GM20000 (cell line): ENCODE measurements at regions not wholly inside any gene's neighbourhood (a gene's known extent, or its start where the extent isn't known, plus 50 kb on each side); places are given as distances from the start of the nearest gene placed in this dataset.

ENCODE experiments used
- DNase-seq: peaks from one replicate; pipeline ENCODE4 v3.0.0; 2012; ENCODE audit warnings: low spot score
- TF ChIP-seq, protein P1 (sequence below): IDR thresholded peaks from 2 replicates; pipeline ENCODE4 v1.5.1; 2012; ENCODE audit warnings: mild to moderate bottlenecking, control low read depth; ENCODE audit errors: extremely low read depth, missing control alignments

DNA sequence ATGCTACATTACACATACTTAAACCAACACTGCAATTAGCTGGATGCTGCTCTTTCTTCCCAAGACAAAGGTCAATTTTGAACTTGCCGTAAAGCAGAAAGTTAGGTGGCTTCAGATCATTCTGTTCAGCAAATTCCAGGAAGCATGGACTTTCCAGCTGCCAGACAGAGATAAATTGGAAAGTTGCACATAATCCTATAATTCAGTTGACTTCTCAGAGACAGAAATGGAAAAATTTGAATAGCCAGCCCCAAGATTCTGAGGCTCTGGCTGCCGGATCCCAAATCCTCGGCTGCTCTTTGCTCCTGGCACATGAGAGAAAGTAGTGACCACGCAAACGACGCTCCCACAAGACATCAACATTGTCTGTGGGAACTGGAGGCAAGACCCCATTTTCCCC lies 105.0 kb upstream of the VIPR2 start:
- no peak for DNase-seq
- TF ChIP-seq, protein P1, sequence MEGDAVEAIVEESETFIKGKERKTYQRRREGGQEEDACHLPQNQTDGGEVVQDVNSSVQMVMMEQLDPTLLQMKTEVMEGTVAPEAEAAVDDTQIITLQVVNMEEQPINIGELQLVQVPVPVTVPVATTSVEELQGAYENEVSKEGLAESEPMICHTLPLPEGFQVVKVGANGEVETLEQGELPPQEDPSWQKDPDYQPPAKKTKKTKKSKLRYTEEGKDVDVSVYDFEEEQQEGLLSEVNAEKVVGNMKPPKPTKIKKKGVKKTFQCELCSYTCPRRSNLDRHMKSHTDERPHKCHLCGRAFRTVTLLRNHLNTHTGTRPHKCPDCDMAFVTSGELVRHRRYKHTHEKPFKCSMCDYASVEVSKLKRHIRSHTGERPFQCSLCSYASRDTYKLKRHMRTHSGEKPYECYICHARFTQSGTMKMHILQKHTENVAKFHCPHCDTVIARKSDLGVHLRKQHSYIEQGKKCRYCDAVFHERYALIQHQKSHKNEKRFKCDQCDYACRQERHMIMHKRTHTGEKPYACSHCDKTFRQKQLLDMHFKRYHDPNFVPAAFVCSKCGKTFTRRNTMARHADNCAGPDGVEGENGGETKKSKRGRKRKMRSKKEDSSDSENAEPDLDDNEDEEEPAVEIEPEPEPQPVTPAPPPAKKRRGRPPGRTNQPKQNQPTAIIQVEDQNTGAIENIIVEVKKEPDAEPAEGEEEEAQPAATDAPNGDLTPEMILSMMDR = no peak

DNA sequence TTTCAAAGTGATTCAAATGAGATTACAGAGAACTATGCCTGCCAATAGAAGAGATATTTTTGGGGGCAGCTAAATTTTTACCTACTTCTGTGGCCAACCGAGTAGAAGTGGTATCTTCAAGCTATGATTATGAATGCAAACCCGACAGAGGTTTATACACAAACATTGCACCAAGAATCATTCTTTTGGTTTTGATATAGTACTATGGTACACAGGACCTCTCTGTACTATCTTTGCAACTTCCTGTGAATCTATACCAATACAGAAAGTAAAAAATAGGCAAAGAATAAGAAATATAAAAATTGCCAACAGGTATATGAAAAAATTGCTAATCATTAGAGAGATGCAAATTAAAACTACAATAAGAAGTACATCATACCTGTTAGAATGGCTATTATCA lies 103.2 kb upstream of the VIPR2 start:
- no peak for DNase-seq
- TF ChIP-seq, protein P1 = no peak

DNA sequence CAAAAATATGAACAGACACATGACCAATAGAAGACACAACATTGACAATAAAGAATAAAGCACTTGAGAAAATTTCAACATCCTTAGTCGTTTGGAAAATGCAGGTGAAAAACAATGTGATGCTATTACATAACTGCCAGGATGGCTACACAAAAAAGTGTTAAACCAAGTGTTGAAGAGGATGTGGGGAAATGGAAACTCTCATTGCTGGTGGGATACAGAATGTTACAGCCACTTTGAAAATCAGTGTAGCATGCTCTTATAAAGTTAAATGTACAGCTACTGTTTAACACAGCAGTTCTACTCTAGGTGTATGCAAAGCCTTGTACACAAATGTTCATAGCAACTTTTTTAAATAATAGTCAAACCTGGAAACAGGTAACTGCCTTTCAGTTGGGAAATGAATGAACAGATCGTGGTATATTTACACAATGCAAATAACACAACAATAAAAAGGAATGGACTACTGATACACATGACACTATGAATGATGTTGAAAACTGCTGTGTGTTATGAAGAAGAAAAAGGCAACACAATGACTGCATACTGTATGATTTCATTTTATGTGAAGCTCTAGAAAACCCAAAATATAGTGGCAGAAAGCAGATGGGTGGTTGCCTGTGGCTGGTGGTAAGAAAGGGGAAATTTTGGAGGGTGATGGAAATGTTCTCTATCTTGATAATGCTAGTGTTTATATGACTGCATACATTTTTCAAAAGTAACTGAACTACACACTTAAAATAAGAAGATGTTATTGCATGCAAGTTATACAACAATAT lies 102.2 kb upstream of the VIPR2 start:
- TF ChIP-seq, protein P1 = no peak
- DNase-seq = no peak

DNA sequence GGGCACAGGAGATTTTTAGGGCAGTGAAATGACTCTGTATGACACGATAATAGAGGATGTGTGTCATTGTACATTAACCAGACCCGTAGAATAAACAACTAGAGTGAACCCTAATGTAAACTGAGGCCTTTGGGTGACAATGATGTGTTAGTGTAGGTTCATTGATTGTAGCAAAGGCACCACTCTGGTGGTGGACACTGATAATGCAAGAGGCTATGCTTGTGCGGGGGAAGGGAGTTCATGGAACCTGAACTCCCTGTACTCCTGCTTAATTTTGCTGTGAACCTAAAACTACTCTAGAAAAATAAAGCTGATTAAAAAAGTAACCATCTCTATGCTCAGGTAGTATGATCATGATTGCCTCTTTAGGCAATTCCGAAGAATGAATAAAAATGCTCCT lies 96.3 kb upstream of the VIPR2 start:
- TF ChIP-seq, protein P1 = no peak
- no peak for DNase-seq

DNA sequence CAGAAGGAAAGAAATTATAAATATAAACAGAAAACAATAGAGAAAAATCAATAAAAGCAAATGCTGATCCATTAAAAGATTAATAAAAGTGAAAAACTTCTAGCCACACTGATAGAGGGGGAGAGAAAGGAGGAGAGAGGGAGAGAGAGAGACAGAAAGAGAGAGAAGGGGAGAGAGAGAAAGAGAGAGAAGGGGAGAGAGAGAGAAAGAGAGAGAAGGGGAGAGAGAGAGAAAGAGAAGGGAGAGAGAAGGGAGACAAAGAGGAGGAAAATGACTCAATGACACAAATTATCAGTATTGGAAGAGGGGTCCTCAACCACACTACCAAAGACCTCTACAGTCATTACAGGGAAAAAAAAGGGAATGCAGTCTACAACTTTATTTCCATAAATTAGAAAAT lies 94.4 kb upstream of the VIPR2 start:
- TF ChIP-seq, protein P1 = no peak
- no peak for DNase-seq

DNA sequence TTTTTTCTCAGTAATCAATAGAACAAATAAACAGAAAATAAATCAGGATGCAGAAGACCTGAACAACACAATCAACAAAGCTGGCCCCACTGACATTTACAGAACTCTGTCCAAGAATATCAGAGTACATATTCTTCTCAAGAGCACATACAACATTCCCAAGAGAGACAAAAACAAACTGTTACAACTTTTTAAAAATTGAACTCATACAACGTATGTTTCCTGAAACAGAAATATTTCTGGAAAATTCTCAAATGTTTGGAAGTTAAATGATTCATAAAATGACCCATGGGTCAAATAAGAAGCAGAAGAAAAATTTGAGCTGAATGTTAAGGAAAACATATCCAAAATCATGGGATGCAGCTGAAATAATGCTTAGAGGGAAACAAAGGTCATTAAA lies 93.9 kb upstream of the VIPR2 start:
- TF ChIP-seq, protein P1 = no peak
- no peak for DNase-seq

DNA sequence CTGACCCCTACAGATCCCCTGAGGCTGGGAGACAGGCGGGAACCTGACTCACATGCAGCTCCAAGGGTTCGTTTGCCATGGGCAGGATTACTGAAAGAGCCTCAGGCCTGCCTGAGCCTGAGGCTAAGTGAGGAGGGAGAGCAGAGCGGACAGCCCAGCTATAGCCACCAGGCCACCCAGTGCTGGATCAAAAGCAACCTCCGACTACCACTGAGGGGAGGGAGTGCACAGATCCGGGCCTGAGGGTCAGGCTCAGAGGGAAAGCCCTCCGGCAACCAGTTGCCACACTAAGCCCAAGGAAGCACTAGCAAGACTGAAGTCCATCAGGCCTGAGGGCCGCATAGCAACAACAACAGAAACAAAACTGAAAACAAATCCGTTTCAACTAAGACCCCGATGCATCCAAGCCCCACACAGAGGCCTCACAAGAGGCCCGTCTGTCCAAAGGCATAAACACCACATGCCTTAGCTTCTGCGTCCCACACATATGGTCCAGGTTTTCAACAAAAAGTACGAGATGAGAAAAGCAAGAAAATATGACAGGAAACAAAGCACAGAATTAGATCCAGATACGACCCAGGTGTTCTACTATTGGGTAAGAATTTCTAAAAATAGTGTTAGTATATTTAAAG lies 92.5 kb upstream of the VIPR2 start:
- no peak for DNase-seq
- TF ChIP-seq, protein P1 = no peak
